Ishikawa (cell line): ENCODE measurements at regions not wholly inside any gene's neighbourhood (a gene's known extent, or its start where the extent isn't known, plus 50 kb on each side); places are given as distances from the start of the nearest gene placed in this dataset.

Source experiments
- CEBPB ChIP-seq: IDR thresholded peaks from 2 replicates; pipeline ENCODE4 v1.6.1; 2012
- CREB1 ChIP-seq: IDR thresholded peaks from 2 replicates; pipeline ENCODE4 v1.6.1; 2012; ENCODE audit warnings: low read depth
- EGR1 ChIP-seq: IDR thresholded peaks from 2 replicates; pipeline ENCODE4 v1.6.1; 2012
- EP300 ChIP-seq: IDR thresholded peaks from 2 replicates; pipeline ENCODE4 v1.6.1; 2012; ENCODE audit warnings: borderline replicate concordance
- FOXM1 ChIP-seq: IDR thresholded peaks from 2 replicates; pipeline ENCODE4 v1.6.1; 2012; ENCODE audit warnings: low read depth, borderline replicate concordance
- MAX ChIP-seq: IDR thresholded peaks from 2 replicates; pipeline ENCODE4 v1.6.1; 2012
- NFIC ChIP-seq: IDR thresholded peaks from 2 replicates; pipeline ENCODE4 v1.6.1; 2012
- RAD21 ChIP-seq: IDR thresholded peaks from 2 replicates; pipeline ENCODE4 v1.6.1; 2012; ENCODE audit warnings: low read depth
- REST ChIP-seq: IDR thresholded peaks from 2 replicates; pipeline ENCODE4 v1.6.1; 2012; ENCODE audit warnings: low read depth, mild to moderate bottlenecking
- TAF1 ChIP-seq: IDR thresholded peaks from 2 replicates; pipeline ENCODE4 v1.6.1; 2012; ENCODE audit warnings: low read depth, mild to moderate bottlenecking
- TCF12 ChIP-seq: IDR thresholded peaks from 2 replicates; pipeline ENCODE4 v1.6.1; 2012; ENCODE audit warnings: low read depth
- TEAD4 ChIP-seq: IDR thresholded peaks from 2 replicates; pipeline ENCODE4 v1.6.1; 2012
- USF1 ChIP-seq: IDR thresholded peaks from 2 replicates; pipeline ENCODE4 v1.6.1; 2012
- YY1 ChIP-seq: IDR thresholded peaks from 2 replicates; pipeline ENCODE4 v1.6.1; 2012; ENCODE audit warnings: low read depth
- ZBTB7A ChIP-seq: IDR thresholded peaks from 2 replicates; pipeline ENCODE4 v1.6.1; 2012; ENCODE audit warnings: low read depth

- TF ChIP-seq CEBPB (no peak), NFIC (no peak), TCF12 (no peak), MAX (no peak), EGR1 (no peak), EP300 (no peak), TAF1 (no peak)
These were observed 250.7 kb upstream of the NOX3 start for GRCh38 chr6:155706341-155706740.

- TF ChIP-seq TAF1: no peak
- TF ChIP-seq CREB1: no peak
- TF ChIP-seq YY1: no peak
- no peak for TF ChIP-seq RAD21
- no peak for TF ChIP-seq TCF12
- TF ChIP-seq EP300: no peak
- TF ChIP-seq MAX: no peak
- TF ChIP-seq USF1: no peak
- TF ChIP-seq NFIC: no peak
- TF ChIP-seq TEAD4: no peak
These were observed 245.7 kb upstream of the NOX3 start for GRCh38 chr6:155701342-155701741.

- TF ChIP-seq USF1 (no peak), MAX (no peak), TAF1 (no peak), TCF12 (no peak), FOXM1 (no peak), ZBTB7A (no peak), CEBPB (no peak), RAD21 (no peak), CREB1 (no peak), EP300 (no peak), REST (no peak), TEAD4 (no peak), YY1 (no peak), NFIC (no peak), EGR1 (no peak)
These were observed 239.9 kb upstream of the NOX3 start for GRCh38 chr6:155695495-155695894.

- TF ChIP-seq MAX: no peak
- TF ChIP-seq TAF1: no peak
- TF ChIP-seq YY1: no peak
- TF ChIP-seq TEAD4: no peak
- no peak for TF ChIP-seq USF1
- TF ChIP-seq CEBPB: no peak
- TF ChIP-seq EGR1: no peak
- TF ChIP-seq FOXM1: no peak
- TF ChIP-seq RAD21: no peak
These were observed 238.8 kb upstream of the NOX3 start for GRCh38 chr6:155694419-155694790.

GRCh38 chr6:155693573-155694418 lies 238.2 kb upstream of the NOX3 start:
- no peak for TF ChIP-seq CREB1
- no peak for TF ChIP-seq RAD21
- no peak for TF ChIP-seq REST
- TF ChIP-seq ZBTB7A: no peak
- no peak for TF ChIP-seq USF1
- no peak for TF ChIP-seq CEBPB
- no peak for TF ChIP-seq TAF1
- TF ChIP-seq EP300: no peak
- no peak for TF ChIP-seq EGR1
